Neutrophil (primary cell): ENCODE measurements at regions not wholly inside any gene's neighbourhood (a gene's known extent, or its start where the extent isn't known, plus 50 kb on each side); places are given as distances from the start of the nearest gene placed in this dataset.

Source experiments
- H3K27ac ChIP-seq: fragments of 200-600 bp; sonication (generic); 2 replicates; pipeline ENCODE4 v1.5.1; 2016; ENCODE audit warnings: mild to moderate bottlenecking, moderate library complexity
- H3K27me3 ChIP-seq: fragments of 200-600 bp; sonication (generic); 2 replicates; pipeline ENCODE4 v1.6.0; 2016; ENCODE audit warnings: mild to moderate bottlenecking
- H3K36me3 ChIP-seq: fragments of 200-600 bp; sonication (generic); 2 replicates; pipeline ENCODE4 v1.5.1; 2017
- H3K4me1 ChIP-seq, 2 experiments: fragments of 200-600 bp in 1 of 2; sonication (generic) in 1 of 2; 1 replicate in 1 of 2; 2 replicates in 1 of 2; pipeline versions ENCODE4 v1.5.1 to v1.6.1; 2013 to 2016; ENCODE audit warnings: low read depth in 1 of 2, low read length in 1 of 2, mild to moderate bottlenecking in 1 of 2, moderate library complexity in 1 of 2; ENCODE audit not compliant: control insufficient read depth in 1 of 2, insufficient read depth in 1 of 2
- H3K4me3 ChIP-seq, 2 experiments: fragments of 200-600 bp in 1 of 2; sonication (generic) in 1 of 2; 1 replicate in 1 of 2; 2 replicates in 1 of 2; pipeline ENCODE4 v1.5.1; 2013 to 2016; ENCODE audit warnings: low read depth in 1 of 2, low read length in 1 of 2, mild to moderate bottlenecking in 1 of 2, moderate library complexity in 1 of 2
- H3K9me3 ChIP-seq: fragments of 200-600 bp; sonication (generic); 2 replicates; pipeline ENCODE4 v1.5.1; 2016
- TF ChIP-seq, protein P1 (sequence below): fragments of 200-600 bp; sonication (generic); IDR thresholded peaks from 2 replicates; pipeline ENCODE4 v1.5.1; 2016; ENCODE audit warnings: antibody characterized with exemption

DNA sequence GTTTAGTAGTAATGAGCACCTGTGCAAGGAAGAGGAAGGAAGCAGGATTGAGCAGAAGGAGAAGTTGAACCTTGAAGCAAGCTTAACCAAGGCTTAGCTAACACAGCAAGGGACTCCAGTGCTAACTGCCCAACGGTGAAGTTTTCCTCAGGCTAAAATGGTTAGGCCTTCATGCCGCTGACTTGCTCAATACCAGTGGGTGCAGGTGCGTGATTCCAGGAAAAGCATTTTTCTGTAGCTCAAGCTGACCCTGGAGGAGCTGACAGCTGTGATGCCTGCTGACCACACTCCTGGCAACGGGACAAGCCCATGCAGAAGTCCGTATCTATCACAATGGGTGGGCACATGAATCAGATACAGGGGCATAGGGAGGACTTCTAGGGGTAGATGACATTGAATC lies 76.5 kb upstream of the FGGY start:
- no peaks in the 10 kb centered on the region for H3K9me3 ChIP-seq
- peaks cover 31 to 45% of the 10 kb centered on the region in 2 experiments for H3K4me1 ChIP-seq
- peak overlapping the region; percentile 83 for H3K27ac ChIP-seq
- H3K27me3 ChIP-seq: no peaks in the 10 kb centered on the region
- peak overlapping the region in 1 of 2 experiments; percentile 26 for H3K4me3 ChIP-seq
- TF ChIP-seq, protein P1, sequence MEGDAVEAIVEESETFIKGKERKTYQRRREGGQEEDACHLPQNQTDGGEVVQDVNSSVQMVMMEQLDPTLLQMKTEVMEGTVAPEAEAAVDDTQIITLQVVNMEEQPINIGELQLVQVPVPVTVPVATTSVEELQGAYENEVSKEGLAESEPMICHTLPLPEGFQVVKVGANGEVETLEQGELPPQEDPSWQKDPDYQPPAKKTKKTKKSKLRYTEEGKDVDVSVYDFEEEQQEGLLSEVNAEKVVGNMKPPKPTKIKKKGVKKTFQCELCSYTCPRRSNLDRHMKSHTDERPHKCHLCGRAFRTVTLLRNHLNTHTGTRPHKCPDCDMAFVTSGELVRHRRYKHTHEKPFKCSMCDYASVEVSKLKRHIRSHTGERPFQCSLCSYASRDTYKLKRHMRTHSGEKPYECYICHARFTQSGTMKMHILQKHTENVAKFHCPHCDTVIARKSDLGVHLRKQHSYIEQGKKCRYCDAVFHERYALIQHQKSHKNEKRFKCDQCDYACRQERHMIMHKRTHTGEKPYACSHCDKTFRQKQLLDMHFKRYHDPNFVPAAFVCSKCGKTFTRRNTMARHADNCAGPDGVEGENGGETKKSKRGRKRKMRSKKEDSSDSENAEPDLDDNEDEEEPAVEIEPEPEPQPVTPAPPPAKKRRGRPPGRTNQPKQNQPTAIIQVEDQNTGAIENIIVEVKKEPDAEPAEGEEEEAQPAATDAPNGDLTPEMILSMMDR: no peak
- no peaks in the 10 kb centered on the region for H3K36me3 ChIP-seq

DNA sequence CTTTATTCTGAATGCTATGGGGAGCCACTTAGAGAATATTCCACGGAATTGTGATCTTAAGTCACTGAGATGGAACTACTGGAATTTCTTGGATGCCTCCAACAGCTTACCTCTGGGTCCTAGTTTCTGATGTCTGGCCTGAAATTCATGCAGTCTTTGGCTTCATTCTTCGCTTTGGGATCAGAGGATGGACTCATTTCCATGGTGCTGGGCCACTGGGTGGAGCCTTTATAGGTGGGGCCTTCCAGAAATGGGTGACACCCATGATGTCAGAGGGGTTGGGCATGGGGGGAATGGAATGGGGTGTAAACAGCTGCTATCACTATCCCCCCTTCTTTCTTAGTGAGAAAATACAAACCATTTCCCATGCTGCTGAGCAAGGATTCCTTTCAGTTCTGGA lies 73.7 kb upstream of the FGGY start:
- H3K27me3 ChIP-seq: no peaks in the 10 kb centered on the region
- H3K27ac ChIP-seq: no peak overlapping the region
- no peaks in the 10 kb centered on the region for H3K9me3 ChIP-seq
- TF ChIP-seq, protein P1: no peak
- H3K4me3 ChIP-seq: no peak overlapping the region
- no peaks in the 10 kb centered on the region for H3K36me3 ChIP-seq
- peaks cover 31 to 44% of the 10 kb centered on the region in 2 experiments for H3K4me1 ChIP-seq

DNA sequence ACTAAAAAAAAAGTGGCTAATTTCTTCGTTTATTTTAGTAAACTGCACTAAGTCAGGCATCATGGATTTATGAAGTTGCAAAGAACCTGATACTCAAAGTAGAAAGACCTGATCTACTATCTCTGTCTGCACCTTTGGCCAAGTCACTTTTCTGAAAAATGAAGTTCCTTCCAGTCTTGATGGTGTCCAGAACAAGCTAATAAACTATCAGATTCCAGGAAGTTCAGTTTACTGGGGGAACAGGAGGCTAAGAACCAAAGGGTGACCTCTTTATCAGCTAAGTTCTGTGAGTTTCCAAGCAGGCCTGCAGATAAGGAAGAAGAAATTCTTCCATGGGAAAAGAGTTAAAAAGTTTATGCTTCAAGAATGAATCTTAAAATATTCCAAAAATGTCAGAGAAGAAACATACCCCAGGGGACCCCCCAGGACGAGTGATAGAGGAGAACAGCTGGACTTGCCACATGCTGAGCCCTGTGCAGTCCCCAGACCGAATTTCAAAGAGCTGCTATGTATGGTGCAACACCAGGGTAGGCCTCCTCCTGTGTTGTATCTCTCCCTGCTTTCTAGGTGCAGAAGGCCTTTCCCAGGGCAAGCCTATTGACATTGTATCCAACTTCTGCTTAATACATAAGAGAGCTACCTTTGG lies 72.8 kb upstream of the FGGY start:
- TF ChIP-seq, protein P1: no peak
- peaks cover 26 to 35% of the 10 kb centered on the region in 2 experiments for H3K4me1 ChIP-seq
- H3K27me3 ChIP-seq: no peaks in the 10 kb centered on the region
- H3K27ac ChIP-seq: no peak overlapping the region
- no peaks in the 10 kb centered on the region for H3K36me3 ChIP-seq
- no peaks in the 10 kb centered on the region for H3K9me3 ChIP-seq
- H3K4me3 ChIP-seq: no peak overlapping the region

DNA sequence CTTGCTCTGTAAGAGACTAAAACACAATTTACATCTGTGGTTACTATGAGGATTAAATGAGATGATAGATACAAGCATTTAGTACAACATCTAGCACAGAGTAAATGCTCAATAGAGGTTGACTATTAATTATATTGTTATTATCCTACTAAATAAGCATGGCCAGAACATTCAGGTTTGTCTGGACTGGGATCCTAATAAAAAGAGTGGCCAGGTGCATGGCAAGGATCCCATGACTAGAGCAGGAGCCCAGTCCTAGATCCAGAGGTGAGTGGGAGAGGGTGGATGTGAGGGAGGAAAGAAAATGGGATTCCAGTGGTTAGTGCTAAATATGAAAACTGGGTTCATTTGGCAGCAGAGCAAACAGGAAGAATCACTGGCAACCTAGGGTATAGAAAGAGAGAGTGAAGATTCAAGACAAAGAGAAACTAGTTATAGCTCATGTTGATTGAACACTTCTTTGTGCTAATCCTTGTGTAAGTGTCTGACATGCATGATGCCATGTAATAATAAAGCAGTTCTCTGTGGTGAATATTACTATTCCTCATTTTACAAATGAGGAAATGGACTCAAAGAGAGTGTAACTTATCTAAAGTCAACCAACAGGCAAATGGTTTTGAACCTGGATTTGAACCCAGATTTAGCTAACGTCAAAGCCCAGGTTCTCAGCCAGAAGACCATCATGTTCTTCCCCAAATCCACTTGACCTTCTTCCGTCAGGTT lies 71.1 kb upstream of the FGGY start:
- TF ChIP-seq, protein P1: no peak
- Histone ChIP-seq H3K9me3 (no peaks in the 10 kb centered on the region), H3K27me3 (no peaks in the 10 kb centered on the region), H3K36me3 (no peaks in the 10 kb centered on the region), H3K27ac (no peak overlapping the region), H3K4me3 (no peak overlapping the region), H3K4me1 (peaks cover 9 to 18% of the 10 kb centered on the region in 2 experiments)

DNA sequence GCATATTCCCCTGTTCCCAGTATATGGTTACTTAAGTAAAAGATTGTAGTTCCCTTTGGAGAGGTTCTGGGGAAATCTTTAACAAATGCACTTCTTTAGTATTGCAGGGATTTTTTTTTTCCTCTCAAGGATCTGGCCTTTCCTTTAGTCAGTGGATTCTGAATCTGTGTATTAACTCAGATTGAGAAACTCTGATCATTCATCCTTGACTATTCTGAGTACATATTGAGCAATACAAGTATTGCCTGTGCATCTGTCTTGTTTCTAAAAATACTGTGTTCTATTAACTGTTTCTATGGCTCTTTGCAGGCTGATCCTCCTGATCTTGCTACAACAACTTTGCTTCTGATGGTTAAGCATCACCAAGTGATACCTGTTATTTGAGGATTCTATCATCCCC lies 67.8 kb upstream of the FGGY start:
- no peaks in the 10 kb centered on the region for H3K27me3 ChIP-seq
- no peak overlapping the region for H3K4me3 ChIP-seq
- no peaks in the 10 kb centered on the region for H3K4me1 ChIP-seq
- no peaks in the 10 kb centered on the region for H3K36me3 ChIP-seq
- H3K27ac ChIP-seq: no peak overlapping the region
- TF ChIP-seq, protein P1: no peak
- H3K9me3 ChIP-seq: no peaks in the 10 kb centered on the region
